ENCODE measurements at regions not wholly inside any gene's neighbourhood (a gene's known extent, or its start where the extent isn't known, plus 50 kb on each side); places are given as distances from the start of the nearest gene placed in this dataset.

- TF ChIP-seq, protein P1, sequence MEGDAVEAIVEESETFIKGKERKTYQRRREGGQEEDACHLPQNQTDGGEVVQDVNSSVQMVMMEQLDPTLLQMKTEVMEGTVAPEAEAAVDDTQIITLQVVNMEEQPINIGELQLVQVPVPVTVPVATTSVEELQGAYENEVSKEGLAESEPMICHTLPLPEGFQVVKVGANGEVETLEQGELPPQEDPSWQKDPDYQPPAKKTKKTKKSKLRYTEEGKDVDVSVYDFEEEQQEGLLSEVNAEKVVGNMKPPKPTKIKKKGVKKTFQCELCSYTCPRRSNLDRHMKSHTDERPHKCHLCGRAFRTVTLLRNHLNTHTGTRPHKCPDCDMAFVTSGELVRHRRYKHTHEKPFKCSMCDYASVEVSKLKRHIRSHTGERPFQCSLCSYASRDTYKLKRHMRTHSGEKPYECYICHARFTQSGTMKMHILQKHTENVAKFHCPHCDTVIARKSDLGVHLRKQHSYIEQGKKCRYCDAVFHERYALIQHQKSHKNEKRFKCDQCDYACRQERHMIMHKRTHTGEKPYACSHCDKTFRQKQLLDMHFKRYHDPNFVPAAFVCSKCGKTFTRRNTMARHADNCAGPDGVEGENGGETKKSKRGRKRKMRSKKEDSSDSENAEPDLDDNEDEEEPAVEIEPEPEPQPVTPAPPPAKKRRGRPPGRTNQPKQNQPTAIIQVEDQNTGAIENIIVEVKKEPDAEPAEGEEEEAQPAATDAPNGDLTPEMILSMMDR (conservative IDR thresholded peaks at IDR 0.05; ENCODE audit: low read depth, low read length): no peak
- DNase-seq (ENCODE audit: low read depth): no peak
- no peak overlapping the region for H3K4me3 ChIP-seq (ENCODE audit: low read depth, low read length)
Measured at GRCh38 chr4:46520361-46520760, 130.4 kb upstream of the GABRA2 start.

DNA sequence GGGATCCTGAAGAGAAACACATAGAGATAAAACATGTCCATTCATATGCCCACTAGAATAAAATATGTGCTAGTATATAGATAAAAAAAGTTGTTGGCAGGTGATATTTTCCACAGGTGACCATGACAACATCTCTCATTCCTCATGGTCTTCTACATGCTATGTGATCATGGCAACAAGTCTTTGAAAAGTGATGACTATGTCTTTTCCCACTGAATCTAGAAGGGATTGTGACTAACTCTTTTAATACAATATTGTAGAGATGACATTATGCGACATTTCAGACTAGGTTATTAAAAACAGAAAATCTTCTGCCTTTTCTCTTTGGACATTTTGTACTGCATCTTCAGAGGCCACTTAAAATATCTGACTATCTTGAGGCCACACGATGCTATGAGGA, 126.0 kb upstream of the GABRA2 start:
- DNase-seq (ENCODE audit: low read depth): no peak
- H3K4me3 ChIP-seq (ENCODE audit: low read depth, low read length): no peak overlapping the region
- TF ChIP-seq, protein P1 (conservative IDR thresholded peaks at IDR 0.05; ENCODE audit: low read depth, low read length): no peak

DNA sequence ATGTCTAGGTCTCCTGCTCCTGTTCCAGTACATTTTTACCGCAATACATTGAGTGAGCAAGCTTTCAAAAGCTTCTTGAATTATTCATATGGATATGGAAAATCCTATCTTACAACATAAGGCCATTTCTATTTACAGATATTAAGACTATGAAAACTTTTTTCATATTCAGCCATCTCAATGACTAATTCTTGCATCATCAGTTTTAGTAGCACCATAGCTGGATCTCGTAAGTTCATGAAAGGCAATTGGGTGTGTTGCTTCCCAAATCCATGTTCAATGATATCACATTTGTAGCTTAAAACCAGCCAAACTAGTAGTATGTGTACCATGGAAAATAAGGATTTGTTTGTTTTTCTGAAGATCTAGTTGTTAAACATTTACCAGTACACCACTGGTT, 118.3 kb upstream of the GABRA2 start:
- H3K4me3 ChIP-seq (ENCODE audit: low read depth, low read length): no peak overlapping the region
- DNase-seq (ENCODE audit: low read depth): peak; percentile 3
- TF ChIP-seq, protein P1 (conservative IDR thresholded peaks at IDR 0.05; ENCODE audit: low read depth, low read length): no peak

DNA sequence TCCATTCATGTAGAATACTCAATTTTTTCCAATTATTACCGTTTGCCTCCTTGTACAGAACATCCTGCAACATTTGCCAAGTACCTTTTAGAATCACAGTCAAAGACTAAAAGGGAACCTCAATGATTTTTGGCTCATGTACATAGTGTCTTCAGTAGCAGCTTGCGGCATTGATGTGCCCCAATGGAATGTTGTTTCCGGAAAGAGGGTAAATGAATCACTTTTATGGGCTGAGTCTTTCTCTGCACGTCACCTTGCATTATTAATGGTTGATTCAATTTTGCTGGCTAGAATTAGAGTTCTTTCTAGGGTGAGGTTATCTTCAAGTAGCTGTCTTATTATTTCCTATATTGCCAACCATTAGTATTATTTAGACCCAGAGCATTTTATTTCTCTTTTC, 116.9 kb upstream of the GABRA2 start:
- DNase-seq (ENCODE audit: low read depth): peak; percentile 18
- no peak overlapping the region for H3K4me3 ChIP-seq (ENCODE audit: low read depth, low read length)
- TF ChIP-seq, protein P1 (conservative IDR thresholded peaks at IDR 0.05; ENCODE audit: low read depth, low read length): no peak

GRCh38 chr4:46505131-46505530, 115.2 kb upstream of the GABRA2 start:
- no peak for DNase-seq (ENCODE audit: low read depth)
- TF ChIP-seq, protein P1 (conservative IDR thresholded peaks at IDR 0.05; ENCODE audit: low read depth, low read length): no peak
- no peak overlapping the region for H3K4me3 ChIP-seq (ENCODE audit: low read depth, low read length)

DNA sequence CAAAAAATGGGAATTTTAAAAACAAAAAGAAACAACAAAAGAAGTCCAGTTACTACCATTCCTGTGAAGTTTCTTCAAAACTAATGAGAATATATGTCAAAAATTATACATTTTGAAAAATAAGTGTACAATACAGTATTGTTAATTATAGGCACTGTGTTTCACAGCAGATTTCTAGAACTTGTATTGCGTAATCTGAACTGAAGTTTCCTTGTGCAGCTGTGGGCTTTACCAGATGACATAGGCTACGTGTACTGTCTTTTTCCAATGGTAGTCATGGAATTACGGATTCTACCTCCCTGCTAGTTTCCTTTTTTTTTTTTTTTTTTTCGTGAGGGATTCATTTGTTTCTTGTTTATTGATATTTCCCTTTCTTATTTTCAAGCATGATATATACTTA, 113.8 kb upstream of the GABRA2 start:
- no peak overlapping the region for H3K4me3 ChIP-seq (ENCODE audit: low read depth, low read length)
- TF ChIP-seq, protein P1 (conservative IDR thresholded peaks at IDR 0.05; ENCODE audit: low read depth, low read length): no peak
- DNase-seq (ENCODE audit: low read depth): peak; percentile 48

DNA sequence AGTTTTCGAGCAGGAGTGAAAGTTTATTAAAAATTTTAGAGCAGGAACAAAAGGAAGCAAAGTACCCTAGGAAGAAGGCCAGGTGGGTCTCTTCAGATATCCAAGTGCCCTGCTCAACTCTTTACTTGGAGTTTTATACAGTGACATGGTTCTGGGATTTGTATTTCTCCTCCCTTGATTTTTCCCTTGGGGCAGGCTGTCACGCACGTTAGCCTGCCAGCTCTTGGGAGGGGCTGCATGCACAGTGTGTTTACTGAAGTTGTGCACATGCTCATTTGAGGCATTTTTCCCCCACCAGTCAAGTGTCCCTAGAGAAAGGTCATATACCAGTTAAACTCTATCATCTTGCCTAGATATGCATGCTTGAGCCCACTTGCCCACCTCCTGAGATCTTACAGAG, 102.5 kb upstream of the GABRA2 start:
- TF ChIP-seq, protein P1 (conservative IDR thresholded peaks at IDR 0.05; ENCODE audit: low read depth, low read length): no peak
- no peak overlapping the region for H3K4me3 ChIP-seq (ENCODE audit: low read depth, low read length)
- no peak for DNase-seq (ENCODE audit: low read depth)

Data from choroid plexus epithelial cell (primary cell).